GM18870 (cell line): ENCODE measurements at regions not wholly inside any gene's neighbourhood (a gene's known extent, or its start where the extent isn't known, plus 50 kb on each side); places are given as distances from the start of the nearest gene placed in this dataset.

Experiments
- ATAC-seq: cut with Tn5 transposase; IDR thresholded peaks from one replicate; pipeline ENCODE4 v1.9.1; 2021; ENCODE audit warnings: moderate library complexity; ENCODE audit not compliant: unreplicated experiment

GRCh38 chr3:124396339-124396950 lies 333.8 kb upstream of the UMPS start:
- ATAC-seq: no peak

- ATAC-seq: no peak
Observed at GRCh38 chr3:124397088-124397487, 333.2 kb upstream of the UMPS start.

GRCh38 chr3:124398594-124398993 lies 331.7 kb upstream of the UMPS start:
- no peak for ATAC-seq

GRCh38 chr3:124401843-124402242 lies 328.4 kb upstream of the UMPS start:
- no peak for ATAC-seq

- no peak for ATAC-seq
Observed at GRCh38 chr3:124402791-124403190, 327.5 kb upstream of the UMPS start.

- no peak for ATAC-seq
Observed at GRCh38 chr3:124404621-124405020, 325.6 kb upstream of the UMPS start.

- no peak for ATAC-seq
Observed at GRCh38 chr3:124407260-124407659, 323.0 kb upstream of the UMPS start.

GRCh38 chr3:124409650-124410275 lies 320.5 kb upstream of the UMPS start:
- no peak for ATAC-seq

GRCh38 chr3:124410471-124410870 lies 319.8 kb upstream of the UMPS start:
- ATAC-seq: no peak

GRCh38 chr3:124411728-124412127 lies 318.5 kb upstream of the UMPS start:
- ATAC-seq: no peak

- no peak for ATAC-seq
Observed at GRCh38 chr3:124412644-124413043, 317.6 kb upstream of the UMPS start.

GRCh38 chr3:124413393-124413792 lies 316.9 kb upstream of the UMPS start:
- ATAC-seq: no peak

GRCh38 chr3:124413989-124414598 lies 316.2 kb upstream of the UMPS start:
- ATAC-seq: no peak

GRCh38 chr3:124415446-124415960 lies 314.7 kb upstream of the UMPS start:
- no peak for ATAC-seq

GRCh38 chr3:124419303-124419702 lies 310.9 kb upstream of the UMPS start:
- ATAC-seq: no peak

GRCh38 chr3:124420392-124420791 lies 309.9 kb upstream of the UMPS start:
- no peak for ATAC-seq

GRCh38 chr3:124422805-124423204 lies 307.4 kb upstream of the UMPS start:
- no peak for ATAC-seq

GRCh38 chr3:124424396-124424795 lies 305.9 kb upstream of the UMPS start:
- no peak for ATAC-seq

- ATAC-seq: no peak
Observed at GRCh38 chr3:124425972-124426371, 304.3 kb upstream of the UMPS start.

GRCh38 chr3:124428372-124429128 lies 301.7 kb upstream of the UMPS start:
- no peak for ATAC-seq

- no peak for ATAC-seq
Observed at GRCh38 chr3:124429129-124429815, 301.0 kb upstream of the UMPS start.
